GM21786 (cell line): ENCODE measurements at regions not wholly inside any gene's neighbourhood (a gene's known extent, or its start where the extent isn't known, plus 50 kb on each side); places are given as distances from the start of the nearest gene placed in this dataset.
A peak's percentile ranks its signal among the peaks of the same experiment; 100 is the strongest.

ENCODE experiments used
- ATAC-seq: cut with Tn5 transposase; IDR thresholded peaks from one replicate; pipeline ENCODE4 v1.9.1; 2021; ENCODE audit not compliant: unreplicated experiment

DNA sequence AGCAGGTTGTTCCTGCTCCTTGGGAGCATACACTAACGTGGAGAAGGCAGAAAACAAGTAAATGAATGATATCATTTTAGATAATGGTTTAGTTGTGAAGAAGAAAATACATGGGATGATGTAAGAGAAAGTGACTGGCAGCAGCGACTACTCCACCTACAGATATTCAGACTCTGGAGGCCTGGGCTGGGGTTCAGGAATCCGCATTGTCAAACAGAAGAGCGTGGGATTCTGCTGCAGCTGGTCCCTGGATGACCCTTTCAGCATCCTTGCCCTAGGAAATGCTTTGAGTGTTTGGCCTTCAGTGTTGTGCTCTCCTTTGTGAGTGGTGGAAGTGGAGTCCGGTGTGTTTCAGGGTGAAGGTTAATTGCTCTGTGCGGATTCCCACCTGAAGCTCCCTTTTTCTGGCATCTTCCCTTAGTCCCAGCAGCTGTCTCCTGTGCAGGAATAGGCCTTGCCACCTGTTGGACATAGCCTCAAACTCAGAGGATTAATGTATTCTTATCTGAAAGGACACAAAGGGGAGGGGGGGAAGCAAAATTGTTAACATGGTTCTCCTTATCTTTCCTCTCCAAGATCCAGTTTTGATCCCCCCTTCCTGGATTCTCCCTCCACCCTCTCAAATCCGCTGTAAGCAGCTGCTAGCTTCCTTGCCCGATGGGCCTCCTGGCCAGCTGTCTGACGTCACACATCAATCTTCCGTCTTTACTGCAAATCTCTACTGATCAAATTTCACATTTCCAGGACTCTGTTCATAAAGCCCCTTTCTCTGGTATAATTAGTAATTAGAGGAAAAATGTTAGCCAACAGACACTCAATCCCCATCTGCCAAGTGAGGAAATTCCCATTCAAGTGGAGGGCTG lies 68.3 kb upstream of the SPAG17 start:
- ATAC-seq: no peak

DNA sequence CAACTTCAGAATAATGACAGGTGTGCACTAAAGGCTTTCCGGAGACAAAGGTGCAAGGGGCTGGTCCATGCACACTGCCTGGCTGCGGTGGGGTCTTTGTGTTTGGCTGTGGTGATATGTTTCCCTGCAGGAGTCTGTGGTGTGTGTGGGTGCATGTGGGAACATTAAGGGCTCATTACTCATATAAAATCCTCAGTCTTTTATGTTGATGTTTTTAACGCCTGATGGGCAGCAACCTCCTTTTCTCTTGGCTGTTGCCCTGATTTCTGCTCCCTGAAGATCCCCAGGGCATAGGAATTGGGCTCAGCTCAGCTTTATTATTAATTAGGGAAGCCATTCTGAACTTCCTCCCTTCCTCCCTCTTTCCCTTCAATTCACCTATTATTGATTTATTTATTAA lies 67.6 kb upstream of the SPAG17 start:
- ATAC-seq: no peak

- no peak for ATAC-seq
Observed at GRCh38 chr1:118250232-118250631, 65.2 kb upstream of the SPAG17 start.

GRCh38 chr1:118249641-118250040 lies 64.6 kb upstream of the SPAG17 start:
- no peak for ATAC-seq

DNA sequence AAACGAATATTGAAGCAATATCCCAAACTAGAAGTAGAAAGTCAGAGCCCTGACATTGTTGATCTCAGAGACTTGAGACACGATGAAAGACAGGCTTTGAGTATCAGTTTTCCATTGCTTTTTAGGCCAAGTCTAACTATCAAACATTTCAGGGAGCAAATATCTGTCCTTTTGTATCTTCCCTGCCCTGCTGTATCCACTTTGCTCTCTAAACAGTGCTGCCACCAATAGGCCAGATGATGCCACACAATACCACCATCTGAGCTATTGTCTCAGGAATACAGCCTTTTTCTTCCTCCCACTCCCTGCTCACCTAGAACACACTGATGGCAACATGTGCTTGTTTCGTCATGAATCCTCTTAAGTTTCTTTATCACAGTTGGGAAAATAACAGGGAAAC lies 62.6 kb upstream of the SPAG17 start:
- peak; percentile 50 for ATAC-seq

GRCh38 chr1:118246646-118247045 lies 61.6 kb upstream of the SPAG17 start:
- no peak for ATAC-seq

DNA sequence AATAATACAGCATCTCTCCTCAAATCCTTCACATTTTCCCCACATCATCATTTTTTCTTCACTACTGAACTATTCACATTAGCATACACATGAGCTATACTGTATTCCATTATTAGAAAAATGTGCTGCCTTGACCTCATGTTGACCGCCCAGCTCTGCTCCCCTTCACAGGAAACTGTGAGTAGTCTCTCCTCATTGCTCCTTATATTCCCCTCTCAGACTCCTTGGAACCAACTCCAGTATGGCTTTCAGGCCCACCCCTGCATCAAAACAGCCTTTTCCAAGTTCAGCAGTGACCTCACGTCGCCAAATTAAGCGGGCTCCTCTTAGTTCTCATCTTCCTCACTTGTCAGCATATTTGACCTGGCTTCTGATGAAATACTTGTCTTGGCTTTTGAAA lies 59.2 kb upstream of the SPAG17 start:
- no peak for ATAC-seq

GRCh38 chr1:118243269-118243668 lies 58.2 kb upstream of the SPAG17 start:
- ATAC-seq: no peak
